ENCODE measurements at regions not wholly inside any gene's neighbourhood (a gene's known extent, or its start where the extent isn't known, plus 50 kb on each side); places are given as distances from the start of the nearest gene placed in this dataset.
A peak's percentile ranks its signal among the peaks of the same experiment; 100 is the strongest.

DNA sequence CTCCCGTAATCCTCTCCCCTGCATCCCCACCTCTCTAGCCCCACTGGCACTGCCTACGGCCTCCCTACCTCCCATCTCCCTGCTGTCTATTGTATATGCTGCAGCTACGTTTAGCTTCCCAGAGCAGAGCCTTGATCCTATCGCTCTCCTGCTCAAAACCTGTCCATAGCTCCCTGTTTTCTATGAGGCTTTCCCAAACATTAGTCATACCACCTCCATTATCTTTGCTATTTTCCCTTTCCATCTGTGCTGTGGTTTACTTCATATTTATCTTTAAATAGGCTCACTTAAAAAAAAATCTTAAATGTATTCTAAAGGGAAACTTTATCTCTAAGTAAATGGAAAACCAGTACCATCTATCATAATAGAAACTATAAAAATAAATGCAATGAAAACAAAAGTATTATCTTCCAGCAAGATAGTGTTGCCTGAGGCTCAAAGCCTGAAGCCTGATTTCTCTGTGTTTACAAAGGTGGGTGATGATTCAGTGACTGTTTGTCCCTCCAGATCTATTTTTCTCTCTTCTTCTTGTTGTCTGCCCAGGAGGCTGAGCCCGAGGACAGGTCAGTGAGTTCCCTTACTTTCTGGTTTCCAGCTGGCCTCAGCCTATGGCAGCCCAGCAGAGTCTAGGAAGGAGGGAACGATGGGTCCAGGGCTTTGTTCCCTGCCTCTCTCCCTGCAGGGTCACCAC lies 397.1 kb upstream of the CFAP20DC start:
- DNase-seq (ENCODE audit: low read depth in 4 of 6, low spot score in 6 of 6) = no peak
- H3K4me1 ChIP-seq (ENCODE audit: control insufficient read depth, insufficient read depth, low read length) = no peaks in the 10 kb centered on the region

DNA sequence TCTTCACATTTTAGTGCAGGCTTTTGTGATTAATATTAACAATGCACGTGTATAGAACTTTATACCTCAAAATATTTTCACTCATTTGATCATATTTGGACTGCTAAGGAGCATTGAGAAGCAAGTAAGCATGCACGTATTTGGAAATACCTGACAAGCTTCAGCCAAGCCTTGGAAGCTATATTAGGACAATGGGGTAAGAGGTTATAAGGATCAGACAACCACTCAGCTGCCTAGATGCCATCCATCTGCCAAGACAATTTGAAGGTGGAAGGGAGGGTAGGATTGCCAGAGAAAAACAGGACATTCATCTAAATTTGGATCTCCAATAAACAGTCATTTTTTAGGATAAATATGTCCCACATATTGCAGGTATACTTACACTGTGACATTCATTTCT lies 394.9 kb upstream of the CFAP20DC start:
- no peaks in the 10 kb centered on the region for H3K27me3 ChIP-seq (ENCODE audit: control insufficient read depth, insufficient read depth, low read length)
- H3K9me3 ChIP-seq (ENCODE audit: control insufficient read depth, insufficient read depth, low read length) = no peaks in the 10 kb centered on the region
- 100% methylated on average over 1 of the region's 2 CpGs for WGBS (ENCODE audit: insufficient coverage)
- H3K36me3 ChIP-seq (ENCODE audit: control insufficient read depth, insufficient read depth, low read length) = no peaks in the 10 kb centered on the region
- no peak overlapping the region for H3K27ac ChIP-seq (ENCODE audit: low read depth, low read length)
- no peak overlapping the region for H3K4me3 ChIP-seq (ENCODE audit: low read depth, low read length)
- H3K4me1 ChIP-seq (ENCODE audit: control insufficient read depth, insufficient read depth, low read length) = no peaks in the 10 kb centered on the region
- DNase-seq (ENCODE audit: low read depth in 4 of 6, low spot score in 6 of 6) = no peak

More for the DNA sequence above, 397.1 kb upstream of the CFAP20DC start:
- Histone ChIP-seq H3K36me3 (ENCODE audit: control insufficient read depth, insufficient read depth, low read length) (no peaks in the 10 kb centered on the region), H3K4me3 (ENCODE audit: low read depth, low read length) (no peak overlapping the region), H3K27me3 (ENCODE audit: control insufficient read depth, insufficient read depth, low read length) (no peaks in the 10 kb centered on the region), H3K27ac (ENCODE audit: low read depth, low read length) (no peak overlapping the region), H3K9me3 (ENCODE audit: control insufficient read depth, insufficient read depth, low read length) (no peaks in the 10 kb centered on the region)
- WGBS (ENCODE audit: insufficient coverage) = 60% methylated on average over 6 of the region's 6 CpGs

DNA sequence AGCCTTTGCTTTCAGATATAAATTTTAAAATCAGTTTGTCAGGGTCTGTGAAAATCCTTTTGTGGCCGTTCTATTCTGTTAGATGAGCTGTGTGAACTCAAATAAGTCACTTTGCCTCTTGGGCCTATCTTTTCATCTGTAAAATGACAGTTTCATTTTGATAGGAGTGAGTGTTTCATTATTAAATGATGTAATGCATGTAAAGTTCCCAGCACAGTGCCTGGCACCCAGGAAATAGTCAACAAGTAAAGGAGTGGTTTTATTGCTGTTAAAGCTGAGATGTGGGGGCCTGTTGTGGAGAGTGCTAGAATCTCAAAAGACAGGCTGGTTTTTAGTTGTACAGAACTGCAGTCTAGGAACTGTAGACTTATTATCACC lies 394.5 kb upstream of the CFAP20DC start:
- H3K4me1 ChIP-seq (ENCODE audit: control insufficient read depth, insufficient read depth, low read length) = no peaks in the 10 kb centered on the region
- no peaks in the 10 kb centered on the region for H3K9me3 ChIP-seq (ENCODE audit: control insufficient read depth, insufficient read depth, low read length)
- no peaks in the 10 kb centered on the region for H3K36me3 ChIP-seq (ENCODE audit: control insufficient read depth, insufficient read depth, low read length)
- DNase-seq (ENCODE audit: low read depth in 4 of 6, low spot score in 6 of 6) = no peak
- no peak overlapping the region for H3K27ac ChIP-seq (ENCODE audit: low read depth, low read length)
- WGBS (ENCODE audit: insufficient coverage) = no CpG with 5 or more reads among the region's 1 CpG
- H3K27me3 ChIP-seq (ENCODE audit: control insufficient read depth, insufficient read depth, low read length) = no peaks in the 10 kb centered on the region
- H3K4me3 ChIP-seq (ENCODE audit: low read depth, low read length) = no peak overlapping the region

DNA sequence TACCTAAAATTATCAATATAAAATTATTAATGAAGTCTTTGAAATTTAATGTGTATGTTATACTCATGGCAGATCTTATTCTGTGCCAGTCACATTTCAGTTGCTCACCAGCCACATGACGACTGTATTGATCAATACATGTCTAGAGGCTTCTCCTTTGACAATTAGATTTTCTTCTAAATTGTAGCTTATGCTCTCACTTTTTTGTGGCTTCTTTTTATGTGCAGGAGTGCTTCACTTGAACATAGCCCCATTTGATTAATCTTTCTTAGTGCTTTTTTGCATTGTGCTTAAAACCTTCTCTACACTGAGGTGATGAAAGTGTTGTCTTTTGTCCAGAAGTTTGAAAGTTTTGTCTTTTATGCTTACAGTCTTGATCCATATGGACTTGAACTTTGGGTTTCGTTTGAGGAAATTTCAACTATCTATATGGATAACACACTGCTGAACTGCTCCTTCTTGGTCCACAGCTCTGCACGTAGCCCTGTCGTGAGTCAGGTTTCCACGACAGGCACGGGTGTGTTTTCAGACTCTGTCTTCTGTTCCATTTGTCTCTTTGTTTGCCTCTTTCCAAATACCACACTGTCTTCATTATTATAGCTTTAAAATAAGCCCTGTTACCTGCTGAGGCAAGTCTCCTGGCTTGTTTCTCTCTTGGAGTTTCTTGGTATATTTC lies 393.9 kb upstream of the CFAP20DC start:
- no peak for DNase-seq (ENCODE audit: low read depth in 4 of 6, low spot score in 6 of 6)
- WGBS (ENCODE audit: insufficient coverage) = 73% methylated on average over 4 of the region's 6 CpGs
- no peaks in the 10 kb centered on the region for H3K27me3 ChIP-seq (ENCODE audit: control insufficient read depth, insufficient read depth, low read length)

DNA sequence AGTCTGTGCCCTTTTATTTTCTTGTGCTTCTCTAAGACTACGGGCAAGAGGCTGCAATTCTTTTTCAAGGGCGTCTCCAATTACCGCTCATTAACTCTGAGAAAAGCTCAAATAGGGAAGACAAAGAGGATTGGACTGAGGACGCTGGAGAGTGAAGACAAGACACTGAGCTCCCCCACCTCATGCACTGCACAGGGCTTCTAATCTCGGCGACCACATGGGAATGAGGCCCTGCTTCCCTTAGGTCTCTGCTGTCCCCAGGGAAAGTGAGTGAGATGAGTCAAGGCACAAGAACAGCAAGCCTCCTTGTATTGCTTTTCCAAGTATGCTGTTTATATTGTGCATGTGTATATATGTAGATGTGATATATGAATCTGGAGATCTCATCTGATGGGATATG lies 392.2 kb upstream of the CFAP20DC start:
- DNase-seq (ENCODE audit: low read depth in 4 of 6, low spot score in 6 of 6) = no peak
- no peaks in the 10 kb centered on the region for H3K4me1 ChIP-seq (ENCODE audit: control insufficient read depth, insufficient read depth, low read length)
- 30% methylated on average over 2 of the region's 6 CpGs for WGBS (ENCODE audit: insufficient coverage)
- H3K4me3 ChIP-seq (ENCODE audit: low read depth, low read length) = no peak overlapping the region
- no peak overlapping the region for H3K27ac ChIP-seq (ENCODE audit: low read depth, low read length)
- no peaks in the 10 kb centered on the region for H3K36me3 ChIP-seq (ENCODE audit: control insufficient read depth, insufficient read depth, low read length)
- no peaks in the 10 kb centered on the region for H3K27me3 ChIP-seq (ENCODE audit: control insufficient read depth, insufficient read depth, low read length)
- no peaks in the 10 kb centered on the region for H3K9me3 ChIP-seq (ENCODE audit: control insufficient read depth, insufficient read depth, low read length)

More for the DNA sequence above, 393.9 kb upstream of the CFAP20DC start:
- Histone ChIP-seq H3K4me3 (ENCODE audit: low read depth, low read length) (no peak overlapping the region), H3K4me1 (ENCODE audit: control insufficient read depth, insufficient read depth, low read length) (no peaks in the 10 kb centered on the region), H3K36me3 (ENCODE audit: control insufficient read depth, insufficient read depth, low read length) (no peaks in the 10 kb centered on the region), H3K9me3 (ENCODE audit: control insufficient read depth, insufficient read depth, low read length) (no peaks in the 10 kb centered on the region), H3K27ac (ENCODE audit: low read depth, low read length) (no peak overlapping the region)

DNA sequence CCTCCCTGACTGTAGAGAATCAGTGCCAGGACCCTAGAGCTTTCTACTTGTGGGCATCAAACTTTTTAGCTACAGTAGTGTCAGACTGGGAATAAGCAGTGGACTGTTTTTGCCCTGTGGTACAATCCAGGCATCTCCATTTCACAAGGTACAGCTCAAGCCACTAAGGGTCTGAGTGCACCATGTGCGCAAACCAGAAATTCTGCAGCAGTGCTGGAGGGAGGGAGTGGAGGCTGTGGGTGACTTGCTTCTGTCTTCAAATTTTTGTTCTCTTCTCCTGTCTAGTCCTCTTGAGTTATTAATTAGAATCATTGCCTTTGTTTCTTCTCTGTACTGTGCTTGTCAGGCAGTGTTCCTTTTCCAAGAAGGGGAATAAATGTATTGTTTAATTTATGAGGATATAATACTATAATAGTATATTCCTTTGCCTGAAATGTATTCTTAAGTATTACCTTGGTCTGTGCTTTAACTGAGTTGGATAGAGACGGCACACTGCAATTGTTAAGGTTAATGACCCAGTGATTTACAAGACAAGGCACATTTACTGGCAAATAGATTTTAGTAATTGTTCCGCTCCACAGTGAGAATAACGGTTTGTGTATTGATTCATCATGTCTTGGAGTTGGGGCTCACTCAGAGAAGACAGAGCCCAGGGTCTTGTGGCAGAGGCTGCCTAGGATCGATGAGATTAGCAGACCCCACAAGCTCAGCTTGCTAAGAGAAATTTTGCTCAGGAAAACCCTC lies 390.6 kb upstream of the CFAP20DC start:
- H3K4me3 ChIP-seq (ENCODE audit: low read depth, low read length) = no peak overlapping the region
- H3K4me1 ChIP-seq (ENCODE audit: control insufficient read depth, insufficient read depth, low read length) = no peaks in the 10 kb centered on the region
- no peaks in the 10 kb centered on the region for H3K36me3 ChIP-seq (ENCODE audit: control insufficient read depth, insufficient read depth, low read length)
- H3K9me3 ChIP-seq (ENCODE audit: control insufficient read depth, insufficient read depth, low read length) = no peaks in the 10 kb centered on the region
- 37% methylated on average over 3 of the region's 5 CpGs for WGBS (ENCODE audit: insufficient coverage)
- peak in 1 of 6 donors; percentile 78 for DNase-seq (ENCODE audit: low read depth in 4 of 6, low spot score in 6 of 6)
- H3K27ac ChIP-seq (ENCODE audit: low read depth, low read length) = no peak overlapping the region
- H3K27me3 ChIP-seq (ENCODE audit: control insufficient read depth, insufficient read depth, low read length) = no peaks in the 10 kb centered on the region

DNA sequence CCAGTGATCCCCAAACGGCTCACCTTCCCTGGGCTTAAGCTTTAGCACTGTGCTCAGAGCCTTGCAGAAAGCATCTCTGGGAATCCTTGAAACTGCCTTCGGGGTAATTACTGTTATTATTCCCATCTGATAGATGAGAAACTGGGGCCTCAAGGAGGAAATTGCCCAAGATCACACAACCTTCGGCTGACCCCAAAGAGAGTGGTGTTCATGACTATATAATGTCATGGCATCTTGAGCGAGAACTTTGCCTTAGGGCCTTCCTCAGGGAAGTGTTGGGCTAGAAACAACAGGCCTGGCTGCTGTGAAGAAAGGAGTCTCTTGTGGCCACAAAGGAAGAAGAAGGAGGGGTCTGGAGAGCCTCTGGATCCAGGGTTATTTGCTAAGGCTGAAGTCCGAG lies 388.7 kb upstream of the CFAP20DC start:
- DNase-seq (ENCODE audit: low read depth in 4 of 6, low spot score in 6 of 6) = no peak
- 94% methylated on average over 2 of the region's 5 CpGs for WGBS (ENCODE audit: insufficient coverage)
- no peaks in the 10 kb centered on the region for H3K9me3 ChIP-seq (ENCODE audit: control insufficient read depth, insufficient read depth, low read length)
- no peaks in the 10 kb centered on the region for H3K36me3 ChIP-seq (ENCODE audit: control insufficient read depth, insufficient read depth, low read length)
- H3K27ac ChIP-seq (ENCODE audit: low read depth, low read length) = no peak overlapping the region
- H3K27me3 ChIP-seq (ENCODE audit: control insufficient read depth, insufficient read depth, low read length) = no peaks in the 10 kb centered on the region
- no peaks in the 10 kb centered on the region for H3K4me1 ChIP-seq (ENCODE audit: control insufficient read depth, insufficient read depth, low read length)
- H3K4me3 ChIP-seq (ENCODE audit: low read depth, low read length) = no peak overlapping the region

DNA sequence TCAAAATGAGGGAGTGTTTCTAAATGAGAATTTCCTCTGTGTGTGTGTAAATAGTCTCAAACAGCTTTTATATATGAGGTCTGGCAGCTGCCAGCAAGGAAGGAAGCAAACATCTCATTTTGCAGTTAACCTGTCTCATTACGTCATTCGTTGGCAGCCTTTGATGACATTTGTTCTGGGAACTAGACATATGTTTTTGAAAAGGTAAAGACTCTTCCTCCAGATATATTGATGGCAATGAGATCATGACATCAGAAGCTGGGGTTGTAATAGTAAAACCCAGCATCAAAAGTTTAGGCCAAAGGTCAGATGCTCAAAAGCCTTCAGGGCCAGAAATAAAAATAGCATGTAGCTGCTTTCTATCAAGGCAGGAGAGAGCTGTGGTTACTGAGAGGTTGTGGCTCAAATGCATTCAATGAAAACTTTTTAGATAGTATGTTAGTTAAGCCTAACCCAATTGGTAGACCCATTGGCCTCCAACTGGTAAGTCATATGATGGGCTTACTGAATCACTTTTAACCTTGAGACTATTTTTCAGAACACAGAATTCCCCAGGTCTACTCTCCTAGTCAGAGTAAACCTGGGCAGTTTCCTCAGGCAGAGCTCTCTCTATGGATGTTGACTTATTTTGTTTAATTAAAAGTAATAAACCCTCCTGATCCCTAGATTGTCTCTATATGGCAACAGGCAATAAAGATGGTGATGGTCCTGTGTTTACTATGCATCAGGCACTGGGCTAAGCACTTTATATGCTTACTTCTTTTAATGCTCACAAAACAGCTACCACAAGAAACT lies 386.5 kb upstream of the CFAP20DC start:
- Histone ChIP-seq H3K27ac (ENCODE audit: low read depth, low read length) (no peak overlapping the region), H3K4me3 (ENCODE audit: low read depth, low read length) (no peak overlapping the region), H3K9me3 (ENCODE audit: control insufficient read depth, insufficient read depth, low read length) (no peaks in the 10 kb centered on the region), H3K4me1 (ENCODE audit: control insufficient read depth, insufficient read depth, low read length) (no peaks in the 10 kb centered on the region), H3K36me3 (ENCODE audit: control insufficient read depth, insufficient read depth, low read length) (no peaks in the 10 kb centered on the region), H3K27me3 (ENCODE audit: control insufficient read depth, insufficient read depth, low read length) (no peaks in the 10 kb centered on the region)
- no CpG with 5 or more reads among the region's 2 CpGs for WGBS (ENCODE audit: insufficient coverage)
- no peak for DNase-seq (ENCODE audit: low read depth in 4 of 6, low spot score in 6 of 6)

DNA sequence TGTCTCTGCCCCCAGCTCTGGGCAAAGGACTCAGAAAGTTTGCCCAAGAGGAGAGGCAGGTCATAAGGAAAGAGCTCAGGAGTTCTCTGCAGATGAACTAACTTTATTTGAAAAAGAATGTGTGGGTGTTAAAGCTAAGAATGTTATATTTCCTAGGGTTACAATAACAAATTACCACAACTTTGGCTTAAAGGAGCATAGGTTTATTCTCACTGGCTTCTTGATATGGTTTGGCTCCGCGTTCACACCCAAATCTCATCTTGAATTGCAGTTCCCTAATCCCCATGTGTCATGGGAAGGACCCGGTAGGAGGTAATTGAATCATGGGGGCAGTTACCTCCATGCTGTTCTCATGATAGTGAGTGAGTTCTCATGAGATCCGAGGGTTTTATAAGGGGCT lies 383.7 kb upstream of the CFAP20DC start:
- H3K9me3 ChIP-seq (ENCODE audit: control insufficient read depth, insufficient read depth, low read length) = no peaks in the 10 kb centered on the region
- H3K4me1 ChIP-seq (ENCODE audit: control insufficient read depth, insufficient read depth, low read length) = no peaks in the 10 kb centered on the region
- no peaks in the 10 kb centered on the region for H3K27me3 ChIP-seq (ENCODE audit: control insufficient read depth, insufficient read depth, low read length)
- H3K27ac ChIP-seq (ENCODE audit: low read depth, low read length) = no peak overlapping the region
- H3K36me3 ChIP-seq (ENCODE audit: control insufficient read depth, insufficient read depth, low read length) = no peaks in the 10 kb centered on the region
- no peak for DNase-seq (ENCODE audit: low read depth in 4 of 6, low spot score in 6 of 6)
- no peak overlapping the region for H3K4me3 ChIP-seq (ENCODE audit: low read depth, low read length)
- no CpG with 5 or more reads among the region's 4 CpGs for WGBS (ENCODE audit: insufficient coverage)

Measured in spinal cord (tissue), 9 donors.